B cell (primary cell): ENCODE measurements at regions not wholly inside any gene's neighbourhood (a gene's known extent, or its start where the extent isn't known, plus 50 kb on each side); places are given as distances from the start of the nearest gene placed in this dataset.

ENCODE experiments used
- ATAC-seq: fragments of 200-7000 bp; cut with Tn5 transposase; one replicate; pipeline ENCODE4 v1.10.0; 2021; ENCODE audit warnings: low read depth, mild to moderate bottlenecking, moderate number of reproducible peaks, moderate library complexity
- CTCF ChIA-PET: fragments of 350-600 bp; sonication (Branson Sonifier 250); formaldehyde crosslinking; loops from one replicate; lab custom pipeline; 2021; ENCODE audit warnings: antibody characterized with exemption, inconsistent platforms; lab: Charles Lee
- POLR2A ChIA-PET: fragments of 350-600 bp; sonication (Branson Sonifier 250); formaldehyde crosslinking; loops from one replicate; lab custom pipeline; 2021; ENCODE audit warnings: antibody characterized with exemption; lab: Charles Lee
- DNase-seq: peaks from one replicate; pipeline ENCODE4 v3.0.0; 2013
- H2AFZ ChIP-seq: 2 replicates; pipeline ENCODE4 v1.6.1; 2012; ENCODE audit warnings: mild to moderate bottlenecking, low read depth, low read length; ENCODE audit not compliant: insufficient read depth, poor library complexity, severe bottlenecking
- H3K27ac ChIP-seq, 2 donors: 1 replicate in 1 of 2; 2 replicates in 1 of 2; pipeline ENCODE4 v1.5.1; 2012 to 2013; ENCODE audit warnings: low read length in 2 of 2, mild to moderate bottlenecking in 2 of 2, moderate library complexity in 1 of 2
- H3K27me3 ChIP-seq, 4 experiments: fragments of 200-600 bp in 1 of 4; sonication (generic) in 1 of 4; replicated peaks in 1 of 4; 1 replicate in 2 of 4; 2 replicates in 2 of 4; pipeline versions ENCODE4 v1.6.1 to v1.7.0; 2013 to 2016; ENCODE audit warnings: low read length in 3 of 4, mild to moderate bottlenecking in 2 of 4, mixed read lengths in 1 of 4, moderate library complexity in 1 of 4; ENCODE audit not compliant: insufficient read depth in 4 of 4, control insufficient read depth in 3 of 4; ENCODE audit errors: control extremely low read depth in 1 of 4
- H3K36me3 ChIP-seq, 2 experiments: replicated peaks in 1 of 2; 1 replicate in 1 of 2; 2 replicates in 1 of 2; pipeline versions ENCODE4 v1.6.1 to v1.7.1; 2013; ENCODE audit warnings: low read length in 1 of 2; ENCODE audit not compliant: insufficient read depth in 2 of 2, control insufficient read depth in 1 of 2; ENCODE audit errors: control extremely low read depth in 1 of 2, extremely low read depth in 1 of 2
- H3K4me1 ChIP-seq, 2 donors: fragments of 200-600 bp in 1 of 2; sonication (generic) in 1 of 2; 1 replicate in 1 of 2; 2 replicates in 1 of 2; pipeline versions ENCODE4 v1.5.1 to v1.6.1; 2013 to 2017; ENCODE audit warnings: low read length in 2 of 2; ENCODE audit not compliant: control insufficient read depth in 2 of 2, insufficient read depth in 2 of 2
- H3K4me2 ChIP-seq: replicated peaks from 2 replicates; pipeline ENCODE3; 2012; ENCODE audit warnings: mild to moderate bottlenecking, low read depth, low read length; ENCODE audit not compliant: poor library complexity, severe bottlenecking
- H3K4me3 ChIP-seq, 5 experiments: fragments of 200-600 bp in 1 of 5; sonication (generic) in 1 of 5; 1 replicate in 3 of 5; 2 replicates in 2 of 5; pipeline versions ENCODE4 v1.5.1 to v1.7.0; 2011 to 2016; ENCODE audit warnings: low read length in 4 of 5, mild to moderate bottlenecking in 4 of 5, low read depth in 2 of 5, control low read depth in 1 of 5, moderate library complexity in 1 of 5; ENCODE audit not compliant: insufficient read depth in 1 of 5; ENCODE audit errors: control extremely low read depth in 1 of 5, extremely low read depth in 1 of 5
- H3K79me2 ChIP-seq: fragments of 200-600 bp; sonication (generic); one replicate; pipeline ENCODE4 v1.6.0; 2016; ENCODE audit warnings: low read length; ENCODE audit not compliant: control insufficient read depth, insufficient read depth
- H3K9ac ChIP-seq: fragments of 200-600 bp; sonication (generic); 2 replicates; pipeline ENCODE4 v1.6.1; 2017; ENCODE audit warnings: mild to moderate bottlenecking, low read length, moderate library complexity
- H3K9me3 ChIP-seq, 3 donors: one replicate each; pipeline versions ENCODE4 v1.6.1 to v1.7.1; 2013; ENCODE audit warnings: low read length in 2 of 3; ENCODE audit not compliant: control insufficient read depth in 2 of 3, insufficient read depth in 1 of 3; ENCODE audit errors: control extremely low read depth in 1 of 3
- H4K20me1 ChIP-seq: 2 replicates; pipeline ENCODE4 v1.6.0; 2012; ENCODE audit warnings: mild to moderate bottlenecking, low read length; ENCODE audit not compliant: insufficient read depth, control insufficient read depth, poor library complexity, severe bottlenecking
- H3K27ac Mint-ChIP-seq: one replicate; pipeline ENCODE4 v1.8.0; 2021; ENCODE audit warnings: mixed read lengths
- H3K27me3 Mint-ChIP-seq: one replicate; pipeline ENCODE4 v1.8.0; 2021; ENCODE audit warnings: mixed read lengths
- H3K4me1 Mint-ChIP-seq: one replicate; pipeline ENCODE4 v1.8.0; 2021; ENCODE audit warnings: mixed read lengths
- H3K4me3 Mint-ChIP-seq: one replicate; pipeline ENCODE4 v1.8.0; 2021; ENCODE audit warnings: mixed read lengths
- H3K9me3 Mint-ChIP-seq: one replicate; pipeline ENCODE4 v1.8.0; 2022; ENCODE audit warnings: mixed read lengths; ENCODE audit not compliant: insufficient read depth
- EZH2 ChIP-seq: IDR thresholded peaks from 2 replicates; pipeline ENCODE4 v1.6.1; 2012; ENCODE audit warnings: borderline replicate concordance, low read depth, mild to moderate bottlenecking, moderate library complexity, low read length; ENCODE audit not compliant: insufficient read depth, poor library complexity, severe bottlenecking
- WGBS: methylation state at CpG from one replicate; pipeline ENCODE4 v1.1.5; 2013; ENCODE audit warnings: missing lambda C conversion rate; ENCODE audit not compliant: insufficient coverage; 5-methylcytosine and 5-hydroxymethylcytosine counted together
- intact Hi-C: fragments of 100-400 bp; cut with micrococcal nuclease; formaldehyde crosslinking; loops from one replicate; pipeline ENCODE4 v1.10.0; 2022
- TF ChIP-seq, protein P1 (sequence below): fragments of 200-600 bp; IDR thresholded peaks from one replicate; pipeline ENCODE4 v1.8.0; 2022; ENCODE audit warnings: antibody characterized with exemption, mild to moderate bottlenecking

DNA sequence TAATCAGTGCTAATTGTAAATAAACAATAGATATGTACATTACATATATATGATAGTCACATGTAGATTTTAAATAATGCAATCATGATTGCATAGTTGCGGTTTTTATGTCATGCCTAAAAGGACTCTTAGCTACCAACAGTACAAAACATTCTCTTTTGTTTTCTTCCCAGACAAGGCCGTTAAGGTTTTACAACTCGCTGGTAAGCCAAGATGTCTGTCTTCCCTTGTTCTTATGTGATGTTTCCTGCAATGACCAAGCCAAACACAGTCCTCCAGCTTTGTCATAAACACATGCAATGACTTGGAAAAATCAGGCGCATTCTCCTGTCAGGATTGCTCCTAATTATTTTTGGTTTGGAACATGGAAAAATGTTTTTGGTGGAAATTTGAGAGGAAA, 192.3 kb upstream of the GLI3 start:
- Histone ChIP-seq H3K4me1 (no peaks in the 10 kb centered on the region), H3K4me2 (no peak overlapping the region), H3K27me3 (no peaks in the 10 kb centered on the region), H3K4me3 (no peak overlapping the region), H3K79me2 (no peaks in the 10 kb centered on the region), H3K27ac (no peak overlapping the region), H3K9ac (no peak overlapping the region), H3K36me3 (no peaks in the 10 kb centered on the region), H2AFZ (no peak overlapping the region), H4K20me1 (no peaks in the 10 kb centered on the region), H3K9me3 (no peaks in the 10 kb centered on the region)
- TF ChIP-seq EZH2 = no peak
- TF ChIP-seq, protein P1, sequence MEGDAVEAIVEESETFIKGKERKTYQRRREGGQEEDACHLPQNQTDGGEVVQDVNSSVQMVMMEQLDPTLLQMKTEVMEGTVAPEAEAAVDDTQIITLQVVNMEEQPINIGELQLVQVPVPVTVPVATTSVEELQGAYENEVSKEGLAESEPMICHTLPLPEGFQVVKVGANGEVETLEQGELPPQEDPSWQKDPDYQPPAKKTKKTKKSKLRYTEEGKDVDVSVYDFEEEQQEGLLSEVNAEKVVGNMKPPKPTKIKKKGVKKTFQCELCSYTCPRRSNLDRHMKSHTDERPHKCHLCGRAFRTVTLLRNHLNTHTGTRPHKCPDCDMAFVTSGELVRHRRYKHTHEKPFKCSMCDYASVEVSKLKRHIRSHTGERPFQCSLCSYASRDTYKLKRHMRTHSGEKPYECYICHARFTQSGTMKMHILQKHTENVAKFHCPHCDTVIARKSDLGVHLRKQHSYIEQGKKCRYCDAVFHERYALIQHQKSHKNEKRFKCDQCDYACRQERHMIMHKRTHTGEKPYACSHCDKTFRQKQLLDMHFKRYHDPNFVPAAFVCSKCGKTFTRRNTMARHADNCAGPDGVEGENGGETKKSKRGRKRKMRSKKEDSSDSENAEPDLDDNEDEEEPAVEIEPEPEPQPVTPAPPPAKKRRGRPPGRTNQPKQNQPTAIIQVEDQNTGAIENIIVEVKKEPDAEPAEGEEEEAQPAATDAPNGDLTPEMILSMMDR = no peak
- intact Hi-C loops = no loop called here
- POLR2A ChIA-PET = no interaction called here
- 80% methylated on average over 1 of the region's 4 CpGs for WGBS
- H3K27ac Mint-ChIP-seq = no peak overlapping the region
- no peak for DNase-seq
- H3K27me3 Mint-ChIP-seq = no peaks in the 10 kb centered on the region
- H3K9me3 Mint-ChIP-seq = no peaks in the 10 kb centered on the region
- no peak for ATAC-seq
- H3K4me3 Mint-ChIP-seq = no peak overlapping the region
- H3K4me1 Mint-ChIP-seq = no peaks in the 10 kb centered on the region
- CTCF ChIA-PET = no interaction called here

DNA sequence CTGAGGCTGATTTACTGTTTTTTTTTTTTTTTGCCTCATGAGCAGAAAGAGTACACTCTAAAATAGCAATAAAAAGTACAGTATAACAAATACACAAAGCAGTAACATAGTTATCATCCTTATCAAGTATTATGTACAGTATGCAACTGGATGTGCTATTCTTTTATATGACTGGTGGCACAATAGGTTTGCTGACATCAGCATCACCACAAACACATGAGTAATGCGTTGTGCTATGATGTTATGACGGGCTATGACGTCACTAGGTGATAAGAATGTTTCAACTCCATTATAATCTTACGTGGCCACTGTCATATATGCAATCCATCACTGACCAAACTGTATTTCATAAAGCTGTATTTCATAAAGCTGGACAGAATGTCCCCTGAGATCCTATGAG, 189.2 kb upstream of the GLI3 start:
- no peak for ATAC-seq
- ChIA-PET CTCF (no interaction called here), POLR2A (no interaction called here)
- Mint-ChIP-seq H3K4me1 (no peaks in the 10 kb centered on the region), H3K27me3 (no peaks in the 10 kb centered on the region), H3K27ac (no peak overlapping the region), H3K9me3 (no peaks in the 10 kb centered on the region), H3K4me3 (no peak overlapping the region)
- no peak for DNase-seq
- Histone ChIP-seq H3K4me1 (no peaks in the 10 kb centered on the region), H3K27me3 (no peaks in the 10 kb centered on the region), H3K27ac (no peak overlapping the region), H3K79me2 (no peaks in the 10 kb centered on the region), H3K9me3 (no peaks in the 10 kb centered on the region), H3K9ac (no peak overlapping the region), H3K4me2 (no peak overlapping the region), H3K36me3 (no peaks in the 10 kb centered on the region), H2AFZ (no peak overlapping the region), H3K4me3 (no peak overlapping the region), H4K20me1 (no peaks in the 10 kb centered on the region)
- intact Hi-C loops = no loop called here
- WGBS = no CpG with 5 or more reads among the region's 4 CpGs
- no peak for TF ChIP-seq EZH2
- TF ChIP-seq, protein P1 = no peak
